WTC11 (cell line): ENCODE measurements at regions not wholly inside any gene's neighbourhood (a gene's known extent, or its start where the extent isn't known, plus 50 kb on each side); places are given as distances from the start of the nearest gene placed in this dataset.

ENCODE experiments used
- ATAC-seq: fragments of 200-7000 bp; cut with Tn5 transposase; 2 replicates; pipeline ENCODE4 v1.10.0; 2021; ENCODE audit warnings: mild to moderate bottlenecking, moderate library complexity
- CTCF ChIA-PET: fragments of 300-600 bp; sonication (Branson Sonifier 250); formaldehyde crosslinking; loops from one replicate; lab custom pipeline; 2021; ENCODE audit warnings: antibody characterized with exemption; lab: Charles Lee
- POLR2A ChIA-PET: fragments of 350-600 bp; sonication (Branson Sonifier 250); formaldehyde crosslinking; loops from one replicate; lab custom pipeline; 2021; ENCODE audit warnings: antibody characterized with exemption; lab: Charles Lee
- DNase-seq: peaks from one replicate; pipeline ENCODE4 v3.0.0; 2021; ENCODE audit warnings: low spot score
- H3K27ac Mint-ChIP-seq: 2 replicates; pipeline ENCODE4 v1.8.0; 2021; ENCODE audit warnings: mixed read lengths
- H3K27me3 Mint-ChIP-seq: 2 replicates; pipeline ENCODE4 v1.8.0; 2021; ENCODE audit warnings: low read depth, mild to moderate bottlenecking, moderate library complexity, mixed read lengths
- H3K36me3 Mint-ChIP-seq: 2 replicates; pipeline ENCODE4 v1.8.0; 2021; ENCODE audit warnings: mixed read lengths
- H3K4me1 Mint-ChIP-seq: 2 replicates; pipeline ENCODE4 v1.8.0; 2022; ENCODE audit warnings: mixed read lengths
- H3K4me3 Mint-ChIP-seq: 2 replicates; pipeline ENCODE4 v1.8.0; 2021; ENCODE audit warnings: mild to moderate bottlenecking, moderate library complexity, mixed read lengths
- H3K9me3 Mint-ChIP-seq: 2 replicates; pipeline ENCODE4 v1.8.0; 2021; ENCODE audit warnings: mixed read lengths
- CREB1 ChIP-seq: sonication (generic); formaldehyde crosslinking; IDR thresholded peaks from 2 replicates; pipeline ENCODE4 v1.8.0; 2023; ENCODE audit warnings: mild to moderate bottlenecking, missing genetic modification reagents
- E2F4 ChIP-seq: sonication (generic); formaldehyde crosslinking; IDR thresholded peaks from 2 replicates; pipeline ENCODE4 v1.8.1; 2022; ENCODE audit warnings: low read depth, mild to moderate bottlenecking, moderate library complexity, missing genetic modification reagents, borderline replicate concordance
- ELF4 ChIP-seq: sonication (generic); formaldehyde crosslinking; IDR thresholded peaks from 2 replicates; pipeline ENCODE4 v1.8.1; 2022; ENCODE audit warnings: low read depth, mild to moderate bottlenecking, moderate library complexity, missing genetic modification reagents
- GTF2I ChIP-seq: fragments of 250-450 bp; sonication (Bioruptor Pico); conservative IDR thresholded peaks from 2 replicates; pipeline ENCODE4 v1.4.0; 2021; ENCODE audit warnings: mild to moderate bottlenecking
- HMGA2 ChIP-seq: fragments of 250-450 bp; sonication (Bioruptor Pico); IDR thresholded peaks from 2 replicates; pipeline ENCODE4 v1.4.0; 2021; ENCODE audit warnings: mild to moderate bottlenecking, moderate library complexity
- JAZF1 ChIP-seq: fragments of 250-450 bp; sonication (Bioruptor Pico); IDR thresholded peaks from 2 replicates; pipeline ENCODE4 v1.9.0; 2021; ENCODE audit warnings: moderate library complexity, mild to moderate bottlenecking, inconsistent platforms
- SMAD3 ChIP-seq: sonication (generic); formaldehyde crosslinking; IDR thresholded peaks from 2 replicates; pipeline ENCODE4 v1.8.0; 2022; ENCODE audit warnings: missing genetic modification reagents, mild to moderate bottlenecking, borderline replicate concordance
- STAT6 ChIP-seq: sonication (generic); formaldehyde crosslinking; conservative IDR thresholded peaks from 2 replicates; pipeline ENCODE4 v1.8.1; 2023; ENCODE audit warnings: mild to moderate bottlenecking, low read depth, missing genetic modification reagents, moderate library complexity
- ZNF121 ChIP-seq: sonication (generic); formaldehyde crosslinking; IDR thresholded peaks from 2 replicates; pipeline ENCODE4 v1.8.0; 2023; ENCODE audit warnings: missing genetic modification reagents
- ZNF138 ChIP-seq: sonication (generic); formaldehyde crosslinking; conservative IDR thresholded peaks from 2 replicates; pipeline ENCODE4 v1.8.1; 2022; ENCODE audit warnings: mild to moderate bottlenecking, moderate library complexity, missing genetic modification reagents
- TF ChIP-seq, protein P1 (sequence below): sonication (generic); formaldehyde crosslinking; IDR thresholded peaks from 2 replicates; pipeline ENCODE4 v1.8.1; 2022; ENCODE audit warnings: mild to moderate bottlenecking, missing genetic modification reagents, moderate library complexity, borderline replicate concordance
- TF ChIP-seq, protein P2 (sequence below): sonication (generic); formaldehyde crosslinking; IDR thresholded peaks from 2 replicates; pipeline ENCODE4 v1.8.0; 2023; ENCODE audit warnings: mild to moderate bottlenecking, missing genetic modification reagents
- TF ChIP-seq, protein P3 (sequence below): fragments of 200-600 bp; IDR thresholded peaks from 2 replicates; pipeline ENCODE4 v1.8.0; 2022; ENCODE audit warnings: antibody characterized with exemption
- TF ChIP-seq, protein P4 (sequence below): fragments of 250-450 bp; sonication (Bioruptor Pico); IDR thresholded peaks from 2 replicates; pipeline ENCODE4 v2.1.2; 2022; ENCODE audit warnings: mild to moderate bottlenecking, moderate library complexity

- H3K4me1 Mint-ChIP-seq = no peaks in the 10 kb centered on the region
- no peak for ATAC-seq
Observed at GRCh38 chr18:30404422-30404821, 638.1 kb downstream of the DSC3 start.

More at GRCh38 chr18:30404422-30404821, 638.1 kb downstream of the DSC3 start:
- POLR2A ChIA-PET = no interaction called here
- Mint-ChIP-seq H3K4me3 (no peak overlapping the region), H3K27me3 (no peaks in the 10 kb centered on the region; the same call in 1 of the 2 replicates), H3K9me3 (peaks cover 13% of the 10 kb centered on the region), H3K36me3 (peaks cover 12% of the 10 kb centered on the region), H3K27ac (no peak overlapping the region)
- CTCF ChIA-PET = no interaction called here
- no peak for DNase-seq
- TF ChIP-seq STAT6 (CRISPR knock-in tag) (no peak), E2F4 (CRISPR knock-in tag) (no peak), CREB1 (CRISPR knock-in tag) (no peak), ELF4 (CRISPR knock-in tag) (no peak), ZNF138 (CRISPR knock-in tag) (no peak), SMAD3 (no peak), HMGA2 (CRISPR knock-in tag) (no peak), GTF2I (CRISPR knock-in tag) (no peak), JAZF1 (no peak), ZNF121 (CRISPR knock-in tag) (no peak)
- TF ChIP-seq, protein P1, sequence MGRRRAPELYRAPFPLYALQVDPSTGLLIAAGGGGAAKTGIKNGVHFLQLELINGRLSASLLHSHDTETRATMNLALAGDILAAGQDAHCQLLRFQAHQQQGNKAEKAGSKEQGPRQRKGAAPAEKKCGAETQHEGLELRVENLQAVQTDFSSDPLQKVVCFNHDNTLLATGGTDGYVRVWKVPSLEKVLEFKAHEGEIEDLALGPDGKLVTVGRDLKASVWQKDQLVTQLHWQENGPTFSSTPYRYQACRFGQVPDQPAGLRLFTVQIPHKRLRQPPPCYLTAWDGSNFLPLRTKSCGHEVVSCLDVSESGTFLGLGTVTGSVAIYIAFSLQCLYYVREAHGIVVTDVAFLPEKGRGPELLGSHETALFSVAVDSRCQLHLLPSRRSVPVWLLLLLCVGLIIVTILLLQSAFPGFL (CRISPR knock-in tag) = no peak
- TF ChIP-seq, protein P2, sequence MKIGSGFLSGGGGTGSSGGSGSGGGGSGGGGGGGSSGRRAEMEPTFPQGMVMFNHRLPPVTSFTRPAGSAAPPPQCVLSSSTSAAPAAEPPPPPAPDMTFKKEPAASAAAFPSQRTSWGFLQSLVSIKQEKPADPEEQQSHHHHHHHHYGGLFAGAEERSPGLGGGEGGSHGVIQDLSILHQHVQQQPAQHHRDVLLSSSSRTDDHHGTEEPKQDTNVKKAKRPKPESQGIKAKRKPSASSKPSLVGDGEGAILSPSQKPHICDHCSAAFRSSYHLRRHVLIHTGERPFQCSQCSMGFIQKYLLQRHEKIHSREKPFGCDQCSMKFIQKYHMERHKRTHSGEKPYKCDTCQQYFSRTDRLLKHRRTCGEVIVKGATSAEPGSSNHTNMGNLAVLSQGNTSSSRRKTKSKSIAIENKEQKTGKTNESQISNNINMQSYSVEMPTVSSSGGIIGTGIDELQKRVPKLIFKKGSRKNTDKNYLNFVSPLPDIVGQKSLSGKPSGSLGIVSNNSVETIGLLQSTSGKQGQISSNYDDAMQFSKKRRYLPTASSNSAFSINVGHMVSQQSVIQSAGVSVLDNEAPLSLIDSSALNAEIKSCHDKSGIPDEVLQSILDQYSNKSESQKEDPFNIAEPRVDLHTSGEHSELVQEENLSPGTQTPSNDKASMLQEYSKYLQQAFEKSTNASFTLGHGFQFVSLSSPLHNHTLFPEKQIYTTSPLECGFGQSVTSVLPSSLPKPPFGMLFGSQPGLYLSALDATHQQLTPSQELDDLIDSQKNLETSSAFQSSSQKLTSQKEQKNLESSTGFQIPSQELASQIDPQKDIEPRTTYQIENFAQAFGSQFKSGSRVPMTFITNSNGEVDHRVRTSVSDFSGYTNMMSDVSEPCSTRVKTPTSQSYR (CRISPR knock-in tag) = no peak
- TF ChIP-seq, protein P3, sequence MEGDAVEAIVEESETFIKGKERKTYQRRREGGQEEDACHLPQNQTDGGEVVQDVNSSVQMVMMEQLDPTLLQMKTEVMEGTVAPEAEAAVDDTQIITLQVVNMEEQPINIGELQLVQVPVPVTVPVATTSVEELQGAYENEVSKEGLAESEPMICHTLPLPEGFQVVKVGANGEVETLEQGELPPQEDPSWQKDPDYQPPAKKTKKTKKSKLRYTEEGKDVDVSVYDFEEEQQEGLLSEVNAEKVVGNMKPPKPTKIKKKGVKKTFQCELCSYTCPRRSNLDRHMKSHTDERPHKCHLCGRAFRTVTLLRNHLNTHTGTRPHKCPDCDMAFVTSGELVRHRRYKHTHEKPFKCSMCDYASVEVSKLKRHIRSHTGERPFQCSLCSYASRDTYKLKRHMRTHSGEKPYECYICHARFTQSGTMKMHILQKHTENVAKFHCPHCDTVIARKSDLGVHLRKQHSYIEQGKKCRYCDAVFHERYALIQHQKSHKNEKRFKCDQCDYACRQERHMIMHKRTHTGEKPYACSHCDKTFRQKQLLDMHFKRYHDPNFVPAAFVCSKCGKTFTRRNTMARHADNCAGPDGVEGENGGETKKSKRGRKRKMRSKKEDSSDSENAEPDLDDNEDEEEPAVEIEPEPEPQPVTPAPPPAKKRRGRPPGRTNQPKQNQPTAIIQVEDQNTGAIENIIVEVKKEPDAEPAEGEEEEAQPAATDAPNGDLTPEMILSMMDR = no peak
- TF ChIP-seq, protein P4, sequence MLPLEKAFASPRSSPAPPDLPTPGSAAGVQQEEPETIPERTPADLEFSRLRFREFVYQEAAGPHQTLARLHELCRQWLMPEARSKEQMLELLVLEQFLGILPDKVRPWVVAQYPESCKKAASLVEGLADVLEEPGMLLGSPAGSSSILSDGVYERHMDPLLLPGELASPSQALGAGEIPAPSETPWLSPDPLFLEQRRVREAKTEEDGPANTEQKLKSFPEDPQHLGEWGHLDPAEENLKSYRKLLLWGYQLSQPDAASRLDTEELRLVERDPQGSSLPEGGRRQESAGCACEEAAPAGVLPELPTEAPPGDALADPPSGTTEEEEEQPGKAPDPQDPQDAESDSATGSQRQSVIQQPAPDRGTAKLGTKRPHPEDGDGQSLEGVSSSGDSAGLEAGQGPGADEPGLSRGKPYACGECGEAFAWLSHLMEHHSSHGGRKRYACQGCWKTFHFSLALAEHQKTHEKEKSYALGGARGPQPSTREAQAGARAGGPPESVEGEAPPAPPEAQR = no peak
